Suprapubic skin (tissue), 4 donors: ENCODE measurements at regions not wholly inside any gene's neighbourhood (a gene's known extent, or its start where the extent isn't known, plus 50 kb on each side); places are given as distances from the start of the nearest gene placed in this dataset.

Experiments used
- CTCF ChIP-seq, 2 donors: fragments of 200-600 bp in 1 of 2; fragments of 450-650 bp in 1 of 2; sonication (generic) in 1 of 2; IDR thresholded peaks; one replicate each; pipeline ENCODE4 v1.5.1; 2016 to 2019; ENCODE audit warnings: antibody characterized with exemption in 2 of 2, mild to moderate bottlenecking in 1 of 2, moderate library complexity in 1 of 2
- EP300 ChIP-seq: sonication (generic); formaldehyde crosslinking; IDR thresholded peaks from one replicate; pipeline ENCODE4 v1.6.1; 2017; ENCODE audit warnings: antibody characterized with exemption
- POLR2A ChIP-seq, 2 donors: fragments of 450-650 bp; IDR thresholded peaks; one replicate each; pipeline ENCODE4 v1.6.1; 2017; ENCODE audit warnings: antibody characterized with exemption in 2 of 2, mild to moderate bottlenecking in 2 of 2, moderate library complexity in 2 of 2
- POLR2AphosphoS5 ChIP-seq, 3 donors: sonication (generic); formaldehyde crosslinking; IDR thresholded peaks; one replicate each; pipeline ENCODE4 v1.6.1; 2017; ENCODE audit warnings: antibody characterized with exemption in 3 of 3

DNA sequence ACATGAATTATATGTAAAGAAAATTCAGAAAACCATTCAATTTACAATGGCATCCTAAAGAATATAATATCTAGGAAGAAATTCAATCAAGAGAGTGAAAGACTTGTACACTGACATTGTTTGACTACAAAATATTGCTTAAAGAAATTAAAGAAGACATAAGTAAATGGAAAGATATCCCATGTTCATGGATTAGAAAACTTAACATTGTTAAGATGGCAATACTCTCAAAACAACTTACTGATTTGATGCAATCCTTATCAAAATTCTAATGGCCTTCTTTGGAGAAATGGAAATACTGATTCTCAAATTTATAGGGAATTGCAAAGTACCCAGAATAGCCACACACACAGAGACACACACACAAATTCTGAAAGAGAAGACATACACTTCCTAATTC lies 298.3 kb upstream of the EXOC2 start:
- TF ChIP-seq CTCF (IDR thresholded peaks at IDR 0.05) (no peak), POLR2AphosphoS5 (IDR thresholded peaks at IDR 0.05) (no peak), POLR2A (IDR thresholded peaks at IDR 0.05) (no peak), EP300 (no peak)
